C4-2B (cell line): ENCODE measurements at regions not wholly inside any gene's neighbourhood (a gene's known extent, or its start where the extent isn't known, plus 50 kb on each side); places are given as distances from the start of the nearest gene placed in this dataset.

Source experiments
- H3K27ac ChIP-seq: fragments of 450-650 bp; 2 replicates; pipeline ENCODE4 v1.5.1; 2017
- ZFX ChIP-seq: fragments of 450-650 bp; IDR thresholded peaks from 2 replicates; pipeline ENCODE4 v1.6.1; 2017
- TF ChIP-seq, protein P1 (sequence below): fragments of 450-650 bp; conservative IDR thresholded peaks from 2 replicates; pipeline ENCODE4 v1.5.1; 2017; ENCODE audit warnings: mild to moderate bottlenecking

DNA sequence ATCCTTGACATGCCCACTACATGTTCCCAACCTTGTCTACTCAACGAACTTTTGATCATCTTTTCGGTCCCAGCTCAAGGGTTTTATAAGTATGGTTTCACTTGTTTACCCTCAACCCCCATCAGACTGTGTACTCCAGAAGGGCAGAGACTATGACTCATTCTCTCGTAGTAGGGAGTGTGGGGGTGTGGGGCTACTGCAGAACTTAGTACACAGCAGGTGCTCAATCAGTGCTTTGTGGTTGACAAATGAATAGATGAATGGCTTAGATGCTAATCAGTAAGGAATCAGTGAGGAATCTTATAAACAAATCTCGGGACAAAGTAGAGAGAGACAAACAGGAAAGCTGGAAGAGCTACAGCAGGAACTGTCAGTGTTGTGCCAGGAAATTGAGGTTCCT is 151.7 kb upstream of the PLET1 start:
- TF ChIP-seq ZFX = no peak
- TF ChIP-seq, protein P1, sequence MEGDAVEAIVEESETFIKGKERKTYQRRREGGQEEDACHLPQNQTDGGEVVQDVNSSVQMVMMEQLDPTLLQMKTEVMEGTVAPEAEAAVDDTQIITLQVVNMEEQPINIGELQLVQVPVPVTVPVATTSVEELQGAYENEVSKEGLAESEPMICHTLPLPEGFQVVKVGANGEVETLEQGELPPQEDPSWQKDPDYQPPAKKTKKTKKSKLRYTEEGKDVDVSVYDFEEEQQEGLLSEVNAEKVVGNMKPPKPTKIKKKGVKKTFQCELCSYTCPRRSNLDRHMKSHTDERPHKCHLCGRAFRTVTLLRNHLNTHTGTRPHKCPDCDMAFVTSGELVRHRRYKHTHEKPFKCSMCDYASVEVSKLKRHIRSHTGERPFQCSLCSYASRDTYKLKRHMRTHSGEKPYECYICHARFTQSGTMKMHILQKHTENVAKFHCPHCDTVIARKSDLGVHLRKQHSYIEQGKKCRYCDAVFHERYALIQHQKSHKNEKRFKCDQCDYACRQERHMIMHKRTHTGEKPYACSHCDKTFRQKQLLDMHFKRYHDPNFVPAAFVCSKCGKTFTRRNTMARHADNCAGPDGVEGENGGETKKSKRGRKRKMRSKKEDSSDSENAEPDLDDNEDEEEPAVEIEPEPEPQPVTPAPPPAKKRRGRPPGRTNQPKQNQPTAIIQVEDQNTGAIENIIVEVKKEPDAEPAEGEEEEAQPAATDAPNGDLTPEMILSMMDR = no peak
- H3K27ac ChIP-seq = no peak overlapping the region

DNA sequence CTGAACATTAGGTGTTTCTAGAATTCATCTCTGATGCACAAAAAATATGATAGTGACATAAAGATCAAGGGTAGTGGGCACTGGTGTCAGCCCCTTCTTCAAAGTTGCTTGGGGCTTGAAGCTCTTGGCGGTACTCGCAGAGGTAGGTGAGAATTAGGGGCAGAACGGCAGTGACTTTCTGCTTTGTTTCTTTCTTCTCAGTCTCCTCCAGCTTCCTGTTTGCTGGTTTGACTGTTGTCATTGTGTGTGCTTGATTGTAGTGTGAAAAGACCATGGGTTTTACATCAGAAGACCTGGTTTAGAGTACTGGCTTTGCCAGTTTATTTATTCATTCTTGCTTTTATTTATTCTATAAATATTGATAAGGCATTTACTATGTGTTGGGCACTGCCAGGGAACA is 156.7 kb upstream of the PLET1 start:
- no peak for TF ChIP-seq ZFX
- TF ChIP-seq, protein P1 = no peak
- no peak overlapping the region for H3K27ac ChIP-seq

DNA sequence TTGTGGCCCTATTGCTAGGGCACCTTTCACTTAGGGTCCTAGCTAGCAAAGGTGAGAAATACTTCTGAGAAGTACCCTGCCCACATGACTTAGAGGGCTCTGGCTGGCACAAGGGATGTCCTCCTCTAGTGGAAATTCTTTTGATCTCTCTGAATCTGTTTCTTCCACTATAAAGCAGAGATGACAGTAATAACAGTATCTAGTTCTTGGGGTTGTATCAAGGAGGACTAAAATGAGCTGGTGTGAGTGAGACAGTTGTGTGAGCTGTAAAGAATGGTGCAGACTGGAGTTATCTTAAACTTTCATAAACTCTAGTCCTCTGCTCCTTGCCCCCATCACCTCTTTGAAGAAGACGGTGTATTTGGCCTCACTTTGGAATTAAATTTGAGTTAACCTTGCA is 157.8 kb upstream of the PLET1 start:
- no peak for TF ChIP-seq ZFX
- TF ChIP-seq, protein P1 = no peak
- H3K27ac ChIP-seq = no peak overlapping the region

DNA sequence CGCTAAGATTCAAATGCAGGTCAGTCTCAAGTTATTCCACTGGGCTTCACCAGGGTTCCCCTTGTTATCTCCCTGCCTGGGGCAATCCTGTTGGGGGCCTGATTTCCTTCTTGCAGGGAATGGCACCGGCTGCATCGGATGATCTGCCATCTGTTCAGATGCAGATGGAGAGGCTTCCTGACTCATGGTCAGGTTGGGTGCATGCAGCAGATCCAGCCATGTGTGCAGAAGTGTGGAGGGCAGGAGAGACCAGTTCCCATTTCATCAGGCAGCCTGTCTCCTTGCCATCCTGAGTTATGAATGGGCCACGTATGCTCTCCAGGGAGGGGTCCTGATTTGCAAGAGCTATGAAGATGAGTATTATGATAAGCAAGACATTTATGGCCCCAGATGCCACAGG is 161.2 kb upstream of the PLET1 start:
- no peak for TF ChIP-seq ZFX
- TF ChIP-seq, protein P1 = no peak
- H3K27ac ChIP-seq = no peak overlapping the region

DNA sequence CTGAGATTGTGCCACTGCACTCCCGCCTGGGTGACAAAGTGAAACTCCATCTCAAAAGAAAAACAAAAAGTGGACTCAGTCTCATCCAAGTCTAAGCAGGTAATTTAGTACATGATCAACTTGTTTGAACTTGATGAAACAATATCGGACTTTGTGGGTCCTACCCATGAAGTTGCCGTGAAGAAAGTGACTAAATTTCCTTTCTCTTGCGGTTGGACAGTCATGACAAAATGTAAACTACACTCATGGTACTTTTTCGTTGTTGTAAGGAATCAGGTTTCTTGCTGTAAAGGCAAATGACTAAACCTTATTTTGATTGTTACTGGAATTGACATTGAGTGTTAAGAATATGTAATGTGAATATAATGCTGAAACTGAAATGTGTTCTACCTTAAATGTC is 164.5 kb upstream of the PLET1 start:
- H3K27ac ChIP-seq = no peak overlapping the region
- TF ChIP-seq, protein P1 = no peak
- TF ChIP-seq ZFX = no peak

DNA sequence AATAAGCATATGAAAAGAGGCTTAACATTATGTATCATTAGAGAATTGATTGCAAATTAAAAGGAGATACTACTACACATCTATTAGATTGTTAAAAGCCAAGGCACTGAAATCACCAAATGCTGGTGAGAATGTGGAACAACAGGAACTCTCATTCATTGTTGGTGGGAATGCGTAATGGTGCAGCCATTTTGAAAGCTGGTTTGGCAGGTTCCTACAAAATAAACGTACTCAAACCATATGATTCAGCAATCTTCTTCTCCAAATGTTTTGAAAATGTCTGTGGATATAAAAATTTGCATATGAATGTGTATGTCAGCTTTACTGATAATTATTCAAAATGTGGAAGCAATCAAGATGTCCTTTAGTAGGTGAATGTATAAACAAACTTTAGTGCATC is 176.4 kb upstream of the PLET1 start:
- no peak overlapping the region for H3K27ac ChIP-seq
- no peak for TF ChIP-seq ZFX
- TF ChIP-seq, protein P1 = no peak

DNA sequence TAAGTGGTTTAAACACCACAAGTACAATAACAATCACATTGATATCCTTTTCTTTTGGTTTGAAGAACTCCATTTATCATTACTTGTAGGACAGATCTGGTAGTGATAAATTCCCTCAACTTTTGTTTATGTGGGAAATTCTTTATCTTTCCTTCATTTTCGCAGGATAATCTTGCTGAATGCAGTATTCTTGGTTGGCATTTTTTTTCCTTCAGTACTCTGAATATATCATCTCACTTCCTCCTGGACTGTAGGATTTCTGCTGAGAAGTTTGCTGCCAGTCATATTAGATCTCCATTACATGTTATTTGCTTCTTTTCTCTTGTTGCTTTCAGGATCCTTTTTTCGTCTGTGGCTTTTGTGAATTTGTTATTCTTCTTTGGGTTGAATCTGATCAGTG is 179.0 kb upstream of the PLET1 start:
- TF ChIP-seq, protein P1 = no peak
- TF ChIP-seq ZFX = no peak

More for the DNA sequence above, 179.0 kb upstream of the PLET1 start:
- no peak overlapping the region for H3K27ac ChIP-seq
